CD4-positive, alpha-beta T cell treated with Interleukin-10 for 1 hour (primary cell): ENCODE measurements at regions not wholly inside any gene's neighbourhood (a gene's known extent, or its start where the extent isn't known, plus 50 kb on each side); places are given as distances from the start of the nearest gene placed in this dataset.
"Not testable (repeated sequence)": the region's sequence is repeated elsewhere in the genome, so short reads cannot be mapped to it uniquely, and the experiment has no call there.

ENCODE experiments used
- DNase-seq: peaks from one replicate; pipeline ENCODE4 v3.0.0-alpha.2; 2020

- DNase-seq, result peak; percentile 32
These were observed 133.3 kb downstream of the TBC1D2B start for GRCh38 chr15:77944002-77944867.

- DNase-seq, result no peak
These were observed 134.8 kb downstream of the TBC1D2B start for GRCh38 chr15:77942611-77943211.

- not testable (repeated sequence) for DNase-seq
These were observed 136.3 kb downstream of the TBC1D2B start for GRCh38 chr15:77941090-77941827.

- no peak for DNase-seq
These were observed 137.0 kb downstream of the TBC1D2B start for GRCh38 chr15:77940381-77940947.

GRCh38 chr15:77939851-77940250 is 137.7 kb downstream of the TBC1D2B start:
- no peak for DNase-seq

- DNase-seq, result not testable (repeated sequence)
These were observed 138.5 kb downstream of the TBC1D2B start for GRCh38 chr15:77939026-77939425.

GRCh38 chr15:77938546-77938945 is 139.0 kb downstream of the TBC1D2B start:
- DNase-seq, result not testable (repeated sequence)

- DNase-seq, result not testable (repeated sequence)
These were observed 140.9 kb downstream of the TBC1D2B start for GRCh38 chr15:77936567-77936966.

- DNase-seq, result not testable (repeated sequence)
These were observed 143.0 kb downstream of the TBC1D2B start for GRCh38 chr15:77934516-77934915.

- DNase-seq, result not testable (repeated sequence)
These were observed 146.6 kb downstream of the TBC1D2B start for GRCh38 chr15:77930907-77931306.

GRCh38 chr15:77930490-77930889 is 147.0 kb downstream of the TBC1D2B start:
- DNase-seq, result not testable (repeated sequence)

GRCh38 chr15:77926789-77927188 is 150.7 kb downstream of the TBC1D2B start:
- DNase-seq, result not testable (repeated sequence)

- DNase-seq, result not testable (repeated sequence)
These were observed 151.2 kb downstream of the TBC1D2B start for GRCh38 chr15:77926296-77926695.

GRCh38 chr15:77925101-77925500 is 152.4 kb downstream of the TBC1D2B start:
- DNase-seq, result not testable (repeated sequence)

GRCh38 chr15:77921664-77922063 is 155.8 kb downstream of the TBC1D2B start:
- no peak for DNase-seq

- DNase-seq, result not testable (repeated sequence)
These were observed 160.4 kb downstream of the TBC1D2B start for GRCh38 chr15:77916966-77917635.

GRCh38 chr15:77915961-77916330 is 161.6 kb downstream of the TBC1D2B start:
- DNase-seq, result not testable (repeated sequence)

GRCh38 chr15:77915261-77915960 is 162.1 kb downstream of the TBC1D2B start:
- DNase-seq, result no peak

GRCh38 chr15:77914531-77914930 is 163.0 kb downstream of the TBC1D2B start:
- DNase-seq, result not testable (repeated sequence)

- peak; percentile 77 for DNase-seq
These were observed 167.2 kb downstream of the TBC1D2B start for GRCh38 chr15:77910030-77910911.
